NCI-H2081 treated with DMSO at 0.1 percent for 48 hours (cell line): ENCODE measurements at regions not wholly inside any gene's neighbourhood (a gene's known extent, or its start where the extent isn't known, plus 50 kb on each side); places are given as distances from the start of the nearest gene placed in this dataset.
"Not testable (repeated sequence)": the region's sequence is repeated elsewhere in the genome, so short reads cannot be mapped to it uniquely, and the experiment has no call there.

ENCODE experiments used
- DNase-seq: peaks from one replicate; lab custom pipeline; 2025; lab: John Stamatoyannopoulos, UW

DNA sequence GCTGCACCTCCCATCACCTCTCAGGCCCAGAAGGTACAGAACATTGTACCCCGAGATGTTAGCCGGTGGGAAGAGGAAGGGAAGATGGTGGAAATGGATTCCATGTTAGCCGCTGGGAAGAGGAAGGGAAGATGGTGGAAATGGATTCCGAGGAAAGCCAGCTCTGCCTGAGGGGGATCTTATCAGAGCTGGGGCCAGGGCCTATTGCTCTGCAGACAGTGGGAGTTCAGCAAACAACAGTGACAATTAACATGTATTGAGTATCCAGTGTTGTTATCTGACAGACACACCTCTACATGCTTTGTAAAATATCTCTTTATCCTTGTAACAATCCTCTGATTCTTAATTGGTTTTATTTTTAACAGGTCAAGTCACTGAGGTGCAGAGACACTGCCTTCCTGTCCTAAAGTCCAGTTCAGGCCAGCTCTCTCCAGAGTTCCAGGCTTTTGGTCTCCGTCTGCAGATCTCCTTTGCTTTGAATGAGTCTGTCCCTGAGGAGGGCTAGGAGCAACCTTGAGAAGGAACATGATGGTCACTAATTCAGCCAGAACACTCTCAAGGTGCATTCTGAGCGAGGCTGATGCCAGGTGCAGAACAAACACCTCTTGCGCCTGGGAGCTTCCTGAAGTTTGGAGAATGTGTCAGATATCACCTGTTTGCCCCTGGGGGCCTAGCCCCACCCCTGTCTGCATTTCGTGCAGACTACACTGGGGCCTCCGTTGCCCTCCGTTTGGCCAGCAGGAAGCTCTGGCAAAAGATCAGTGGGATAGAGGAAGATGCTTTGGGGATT is 82.4 kb upstream of the PODXL start:
- DNase-seq, result no peak

DNA sequence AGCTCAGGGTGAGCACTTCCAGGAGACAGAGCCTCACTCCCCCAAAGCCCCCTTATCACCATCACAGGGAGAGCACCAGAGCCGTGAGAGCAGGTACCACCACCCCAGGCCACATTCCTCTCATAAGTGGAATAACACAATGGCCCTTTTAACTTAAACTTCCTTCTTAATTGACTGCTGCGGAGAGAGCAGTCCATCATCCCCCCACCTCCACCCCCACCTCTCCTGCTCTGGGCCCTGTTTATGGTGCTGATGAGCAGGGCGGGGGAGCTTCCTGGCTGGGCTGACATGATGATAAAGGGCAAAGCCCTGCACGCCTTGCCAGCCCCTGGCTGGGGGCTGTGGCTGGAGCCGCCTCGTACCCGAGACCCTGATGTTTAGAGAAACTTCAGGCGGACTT is 81.4 kb upstream of the PODXL start:
- no peak for DNase-seq

DNA sequence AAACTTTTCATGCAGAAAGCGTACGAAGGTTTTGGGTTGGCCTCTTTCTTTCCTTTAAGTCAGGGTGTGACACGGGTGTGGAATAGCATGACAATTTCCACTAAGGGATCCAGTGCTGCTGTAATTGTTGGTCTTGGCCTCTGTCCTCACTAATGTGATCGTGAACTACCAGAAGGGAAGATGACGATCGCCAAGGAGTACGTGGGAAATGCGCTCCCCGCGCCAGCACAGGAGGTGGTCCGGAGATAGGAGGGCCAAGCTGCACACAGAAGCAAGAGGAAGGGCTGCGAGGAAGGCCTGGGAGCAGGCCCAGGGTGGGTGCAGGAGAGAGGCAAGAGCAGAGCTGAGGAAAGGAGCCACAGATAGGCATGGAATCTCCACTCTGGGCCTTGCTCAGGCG is 79.7 kb upstream of the PODXL start:
- DNase-seq, result no peak

DNA sequence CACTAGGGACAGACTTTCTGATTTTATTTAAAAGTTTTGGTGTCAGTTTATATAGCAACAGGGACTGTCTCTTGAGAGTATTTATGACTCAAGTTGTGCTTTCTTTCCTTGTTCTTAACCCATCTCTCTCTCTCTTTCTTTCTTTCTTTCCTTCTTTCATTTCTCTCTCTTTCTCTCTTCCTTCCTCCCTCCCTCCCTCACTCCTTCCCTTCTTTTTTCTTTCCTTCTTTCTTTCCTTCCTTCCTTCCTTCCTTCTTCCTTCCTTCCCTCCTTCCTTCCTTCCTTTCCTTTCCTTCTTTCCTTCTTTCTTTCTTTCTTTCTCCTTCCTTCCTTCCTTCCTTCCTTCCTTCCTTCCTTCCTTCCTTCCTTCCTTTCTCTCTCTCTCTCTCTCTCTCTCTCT is 77.8 kb upstream of the PODXL start:
- not testable (repeated sequence) for DNase-seq

DNA sequence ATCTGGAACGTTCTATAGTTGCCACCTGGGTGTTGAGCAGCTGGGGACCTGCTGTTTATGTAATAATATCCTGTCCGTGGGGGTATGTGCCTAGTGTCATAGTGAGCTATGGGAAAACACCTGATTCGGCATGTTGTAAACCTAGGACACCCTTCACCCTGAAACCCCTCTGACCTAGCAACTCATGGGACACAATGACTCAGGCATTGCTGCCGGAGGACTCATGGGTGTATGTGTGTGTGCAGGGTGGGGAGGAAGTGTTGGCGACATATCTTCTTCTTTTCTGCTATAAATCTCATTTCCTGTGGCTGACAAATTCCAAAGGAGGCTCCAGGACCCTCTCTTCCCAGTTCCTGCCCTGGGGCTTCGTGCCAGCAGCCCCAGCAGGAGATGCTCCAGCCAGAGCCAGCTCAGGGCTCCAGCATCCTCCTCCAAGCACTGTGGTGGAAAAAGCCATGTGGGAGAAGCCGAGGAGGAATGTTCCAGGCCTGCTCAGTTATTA is 77.0 kb upstream of the PODXL start:
- no peak for DNase-seq

DNA sequence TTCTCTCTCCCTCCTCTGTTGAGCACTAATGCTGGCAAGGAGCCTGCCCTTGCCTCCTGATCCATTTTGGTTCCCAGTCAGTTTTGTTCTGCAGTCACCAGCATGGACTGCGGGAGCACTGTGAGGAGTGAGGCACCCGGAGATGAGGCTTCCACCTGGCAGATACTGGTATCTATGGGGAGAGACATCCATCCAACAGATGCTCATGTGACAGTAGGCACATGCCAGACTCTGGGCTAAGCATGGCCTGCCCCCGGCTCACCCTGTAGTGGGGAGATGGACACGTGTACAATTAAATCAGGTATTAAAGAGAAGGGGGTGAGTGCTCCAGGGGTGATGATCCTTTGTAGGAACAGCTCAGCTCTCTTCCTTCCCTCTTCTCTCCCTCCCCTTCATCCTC is 74.0 kb upstream of the PODXL start:
- DNase-seq, result no peak

DNA sequence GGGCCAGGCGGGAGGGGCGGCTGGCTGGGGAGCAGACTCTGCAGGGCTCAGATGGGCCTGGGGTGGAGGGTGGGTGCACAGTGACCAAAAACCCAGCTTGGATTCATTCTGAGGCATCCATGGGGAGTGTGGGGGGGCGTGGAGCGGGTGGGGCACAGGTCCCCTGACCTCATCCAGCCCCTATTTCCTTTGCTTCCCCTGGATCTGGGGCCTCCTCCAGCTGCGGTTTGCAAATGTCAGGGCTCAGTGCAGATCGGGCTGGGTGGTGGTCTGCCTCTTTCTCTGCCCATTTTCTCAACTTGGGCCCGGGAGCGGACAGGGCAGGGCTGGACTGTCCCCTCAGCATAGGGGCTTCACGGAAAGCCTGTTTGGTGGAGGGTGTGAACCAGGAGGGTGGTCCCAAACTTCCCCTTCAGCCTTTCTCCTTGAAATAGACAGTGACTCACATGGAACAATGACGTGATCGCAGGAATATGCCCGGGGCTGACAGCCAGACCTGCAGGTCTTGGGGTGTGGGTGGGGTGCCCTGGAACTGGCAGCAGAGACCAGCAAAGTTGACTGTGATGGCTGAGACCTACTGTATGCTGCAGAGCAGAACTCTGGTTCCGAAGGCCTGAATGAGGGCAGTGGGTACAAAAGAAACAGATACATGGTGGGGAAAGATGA is 72.9 kb upstream of the PODXL start:
- DNase-seq, result no peak

DNA sequence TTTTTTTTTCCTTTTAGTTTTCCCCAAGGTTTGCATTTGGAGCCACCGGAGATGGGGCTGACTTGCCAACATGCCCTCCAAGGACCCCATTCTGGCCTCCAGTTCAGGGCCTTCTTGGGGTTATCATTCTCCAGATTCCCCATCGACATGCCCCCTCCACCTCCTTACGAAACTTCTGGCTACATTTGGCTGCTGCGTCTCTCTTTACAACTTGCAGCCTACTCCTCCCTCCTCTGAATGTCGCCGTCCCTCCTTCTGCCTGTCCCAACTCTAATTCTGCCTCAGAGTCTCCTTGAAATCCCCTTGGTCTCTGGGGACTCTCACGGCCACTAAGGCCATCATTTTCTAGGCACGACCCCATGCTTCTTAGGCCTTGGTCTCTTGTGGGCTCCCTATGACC is 72.2 kb upstream of the PODXL start:
- DNase-seq, result no peak

DNA sequence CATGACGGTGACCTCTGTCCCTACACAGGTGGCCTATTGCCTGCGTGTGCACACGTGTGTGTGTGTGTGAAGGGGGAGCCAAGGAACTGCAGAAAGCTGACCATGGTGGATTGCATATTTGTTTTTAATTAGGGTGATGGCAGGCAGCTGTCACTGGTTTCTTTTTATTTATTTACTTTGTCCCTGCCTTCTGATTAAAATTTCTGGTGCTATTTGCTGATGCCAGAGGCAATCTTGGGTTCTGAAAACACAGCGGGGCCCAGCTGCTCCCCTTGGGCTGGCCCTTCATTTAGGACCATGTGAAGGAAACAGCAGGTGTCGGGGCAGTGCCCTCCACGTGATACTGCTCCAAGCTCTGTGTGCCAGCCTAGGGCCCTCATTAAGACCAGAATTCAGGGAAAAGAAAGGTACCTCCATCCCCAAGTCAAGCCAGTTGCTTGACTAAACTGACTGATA is 71.3 kb upstream of the PODXL start:
- no peak for DNase-seq

DNA sequence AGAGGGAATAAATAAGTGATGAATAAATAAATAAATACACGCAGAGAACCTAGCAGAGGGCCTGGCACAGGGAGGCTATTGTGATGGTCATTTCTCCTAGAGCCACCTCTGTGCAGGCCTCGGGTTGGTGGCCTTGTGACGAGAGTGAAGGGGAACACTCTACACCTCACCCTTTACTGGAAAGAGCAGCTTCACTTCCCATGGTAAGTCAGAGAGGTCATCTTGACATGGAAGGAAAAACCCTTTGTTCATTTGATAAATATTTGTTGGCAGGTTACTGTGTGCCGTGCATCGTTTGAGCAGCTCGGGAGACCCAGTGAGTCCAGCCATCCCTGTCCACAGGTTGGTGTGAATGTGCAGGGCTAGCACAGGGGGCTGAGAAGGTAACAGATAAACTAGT is 70.2 kb upstream of the PODXL start:
- DNase-seq, result no peak

DNA sequence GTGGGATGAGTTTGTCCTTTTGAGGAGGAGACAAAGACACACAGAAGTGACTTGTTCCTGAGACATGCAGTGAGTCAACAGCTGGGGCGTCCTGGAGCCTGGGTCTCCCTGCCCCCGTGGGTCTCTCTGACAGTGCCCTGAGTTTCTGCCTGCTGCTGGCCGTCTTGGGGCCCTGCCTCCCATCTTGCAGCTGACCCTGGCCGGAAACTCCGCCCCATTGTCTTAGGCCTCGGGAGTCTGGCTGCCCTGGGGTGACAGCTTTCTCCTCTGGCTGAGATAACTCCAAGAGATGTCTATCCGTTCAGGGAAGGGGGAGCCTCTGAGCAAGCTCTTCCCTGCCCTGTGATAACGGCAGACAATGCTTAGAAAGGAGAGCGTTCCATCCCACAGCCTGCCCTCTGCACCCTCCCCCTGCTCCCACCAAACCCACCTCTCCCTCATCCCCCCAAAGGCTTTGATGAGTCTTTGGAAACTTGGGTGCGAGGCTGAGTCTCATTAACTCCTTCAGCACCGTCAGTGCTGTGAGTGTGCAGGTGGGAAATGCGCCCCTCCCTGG is 69.5 kb upstream of the PODXL start:
- DNase-seq, result no peak

DNA sequence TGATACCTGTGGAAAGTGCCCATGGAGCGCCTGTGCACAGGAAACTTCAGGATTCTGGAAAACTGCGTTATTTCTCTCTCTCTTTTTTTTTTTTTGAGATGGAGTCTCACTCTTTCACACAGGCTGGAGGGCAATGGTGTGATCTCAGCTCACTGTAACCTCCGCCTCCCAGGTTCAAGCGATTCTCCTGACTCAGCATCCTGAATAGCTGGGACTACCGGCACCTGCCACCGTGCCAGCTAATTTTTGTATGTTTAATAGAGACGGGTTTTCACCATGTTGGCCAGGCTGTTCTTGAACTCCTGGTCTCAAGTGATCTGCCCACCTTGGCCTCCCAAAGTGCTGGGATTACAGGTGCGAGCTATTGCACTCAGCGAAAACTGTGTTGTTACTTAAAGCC is 68.9 kb upstream of the PODXL start:
- DNase-seq, result not testable (repeated sequence)

DNA sequence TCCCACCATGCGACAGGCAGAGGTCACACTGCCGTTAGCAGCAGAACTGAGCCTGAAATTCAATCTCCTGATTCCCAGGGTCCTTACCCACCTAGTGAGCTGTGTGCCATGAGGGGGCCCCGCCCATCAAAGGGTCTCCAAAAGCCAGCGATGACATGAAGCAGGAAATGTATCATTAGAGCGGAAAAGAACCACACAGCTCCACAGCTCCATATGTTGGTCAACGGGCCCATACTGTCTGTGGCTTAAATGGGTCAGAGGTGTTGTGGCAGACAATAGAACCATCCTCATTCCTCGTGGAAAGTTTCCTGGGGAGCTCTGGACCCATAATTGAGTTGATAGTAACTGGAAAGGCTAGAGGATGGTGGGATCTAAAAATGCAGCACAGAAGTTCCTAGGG is 68.1 kb upstream of the PODXL start:
- DNase-seq, result no peak

DNA sequence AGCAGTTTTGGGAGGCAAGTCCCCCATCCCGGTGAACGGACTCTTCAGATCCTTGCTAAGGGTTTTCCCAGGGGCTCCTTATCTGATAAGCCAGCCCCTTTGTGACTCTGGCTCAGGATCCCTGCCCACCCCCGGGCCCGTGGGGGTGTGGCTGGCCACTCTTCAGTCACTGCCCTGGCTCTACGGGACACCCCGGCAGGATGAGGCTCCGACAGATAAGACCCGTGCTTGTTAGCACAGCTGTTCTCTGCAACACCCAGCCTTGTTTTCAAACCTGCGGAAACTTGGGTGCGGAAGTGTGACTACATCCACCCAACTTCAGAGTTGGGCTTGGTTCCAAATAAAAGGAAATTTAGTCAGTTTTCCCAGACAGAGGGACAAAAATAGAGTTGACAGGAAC is 66.7 kb upstream of the PODXL start:
- DNase-seq, result no peak

DNA sequence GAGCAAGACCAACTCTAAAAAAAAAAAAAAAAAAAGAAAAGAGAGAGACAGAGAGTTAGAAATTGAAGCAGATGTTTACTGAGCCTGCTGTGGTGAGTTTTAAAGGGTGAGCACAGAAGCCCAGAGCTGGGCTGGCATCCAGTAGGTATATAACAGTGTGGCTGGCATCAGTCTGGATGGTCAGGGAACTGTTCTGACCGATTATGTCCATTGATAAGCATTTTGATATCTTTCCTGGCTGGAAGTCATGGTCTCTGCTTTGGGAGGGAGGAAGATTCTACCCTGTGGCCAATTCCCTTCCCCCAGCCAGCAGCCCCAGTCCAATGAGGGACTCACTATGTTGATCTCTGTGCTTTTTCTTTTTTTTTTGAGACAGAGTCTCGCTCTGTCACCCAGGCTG is 65.2 kb upstream of the PODXL start:
- no peak for DNase-seq

DNA sequence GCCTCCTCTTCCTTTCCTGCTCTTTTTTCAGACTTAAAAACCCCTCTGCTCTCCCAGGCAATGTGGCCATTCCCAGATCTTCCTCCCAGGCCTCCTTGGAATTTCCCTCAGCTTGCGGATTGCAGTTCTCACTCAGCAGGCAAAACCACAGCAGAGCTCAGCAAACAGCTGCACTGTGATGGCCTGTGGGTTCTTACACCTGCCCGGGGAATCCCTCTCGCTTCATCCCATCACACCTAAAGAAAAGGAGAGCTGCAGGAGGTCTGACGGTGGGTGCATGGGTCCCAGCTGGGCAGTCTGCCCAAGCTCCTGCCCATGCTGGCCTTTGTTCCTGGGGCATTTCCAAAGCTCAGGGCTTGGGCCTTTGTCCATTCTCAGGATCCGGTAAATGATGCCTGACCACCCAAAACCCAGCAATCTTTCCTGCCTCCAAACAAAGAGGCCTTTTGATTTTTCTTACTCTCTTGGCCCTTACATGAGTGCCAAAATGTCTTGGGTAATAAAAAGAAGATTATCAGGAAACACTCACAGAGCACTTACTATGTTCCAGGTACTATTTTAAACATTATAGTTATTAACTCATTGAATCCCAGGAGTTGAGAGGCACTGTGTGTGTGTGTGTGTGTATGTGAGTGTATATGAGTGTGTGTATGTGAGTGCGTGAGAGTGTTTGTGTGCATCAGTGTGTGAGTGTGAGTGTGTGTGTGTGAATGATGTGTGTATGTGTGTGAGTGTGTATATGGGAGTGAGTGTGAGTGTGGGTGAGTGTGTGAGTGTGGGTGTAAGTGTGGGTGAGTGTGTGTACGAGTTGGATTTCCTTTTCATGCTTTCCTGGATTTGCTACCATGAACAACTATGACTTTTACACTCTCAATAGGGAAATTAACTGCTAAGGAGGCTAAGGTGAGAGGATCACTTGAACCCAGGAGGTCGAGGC is 64.5 kb upstream of the PODXL start:
- no peak for DNase-seq

DNA sequence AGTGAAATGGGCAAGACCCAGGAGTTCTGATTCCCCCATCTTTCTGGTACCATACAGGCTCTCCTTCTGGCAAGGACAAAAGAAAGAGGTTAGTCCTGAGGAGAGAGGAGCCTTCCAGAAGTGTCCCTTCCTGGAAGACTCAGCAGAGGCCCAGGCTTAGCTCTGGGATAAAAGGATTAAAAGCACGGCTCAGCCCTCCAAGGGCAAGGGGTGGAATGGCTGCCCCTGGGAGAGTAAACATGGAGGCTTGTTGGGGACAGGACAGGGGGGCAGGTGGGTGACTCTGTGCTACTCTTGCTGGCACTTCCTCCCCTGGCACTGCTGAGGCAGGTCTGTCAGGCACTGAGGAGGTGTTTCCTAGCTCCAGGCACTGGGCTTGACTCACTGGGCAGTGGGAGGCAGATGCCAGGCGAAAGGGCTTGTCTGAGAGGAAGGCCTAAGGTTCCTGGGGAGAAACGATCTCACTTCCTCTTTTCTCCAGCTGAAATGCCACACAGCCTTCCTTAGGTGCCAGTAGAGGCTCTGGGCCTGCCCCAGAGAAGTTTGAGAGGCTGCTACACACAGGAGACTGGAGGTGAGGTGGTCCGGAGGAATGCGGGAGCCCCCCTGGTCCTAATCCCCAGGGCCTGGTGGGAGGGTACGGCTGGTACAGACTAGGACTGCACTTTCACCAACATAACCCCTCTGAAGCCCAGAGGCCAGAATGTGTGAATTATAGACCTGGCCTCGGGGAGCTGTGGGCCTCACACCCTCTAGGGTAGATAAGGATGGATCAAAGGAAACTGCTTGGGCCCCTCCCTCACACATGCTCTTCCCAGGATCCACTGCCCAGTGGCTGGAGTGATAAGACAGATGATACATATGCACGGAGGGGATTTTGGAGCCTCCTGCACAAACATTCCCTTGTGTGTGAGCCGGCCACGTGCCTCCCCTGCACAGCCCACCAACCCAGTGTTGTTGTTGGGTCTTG is 63.2 kb upstream of the PODXL start:
- no peak for DNase-seq

DNA sequence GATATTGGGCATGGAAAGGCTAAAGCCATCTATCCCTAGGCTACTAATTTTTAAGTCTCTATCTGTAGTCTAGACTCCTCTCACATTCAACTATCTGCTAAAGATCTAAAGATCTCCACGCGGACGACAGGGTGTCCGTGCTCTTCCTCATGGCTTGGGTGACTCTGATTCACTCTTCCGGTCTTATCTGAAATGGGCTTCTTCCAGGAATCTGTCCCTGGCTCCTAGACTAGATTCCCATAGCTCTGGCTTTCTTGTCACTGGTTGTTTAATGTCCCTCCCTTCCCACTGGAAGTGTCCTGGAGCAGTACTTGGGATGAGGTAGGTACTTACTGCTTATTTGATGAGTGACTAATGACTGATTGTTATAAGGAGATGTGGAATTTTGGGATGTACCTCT is 62.0 kb upstream of the PODXL start:
- DNase-seq, result no peak

DNA sequence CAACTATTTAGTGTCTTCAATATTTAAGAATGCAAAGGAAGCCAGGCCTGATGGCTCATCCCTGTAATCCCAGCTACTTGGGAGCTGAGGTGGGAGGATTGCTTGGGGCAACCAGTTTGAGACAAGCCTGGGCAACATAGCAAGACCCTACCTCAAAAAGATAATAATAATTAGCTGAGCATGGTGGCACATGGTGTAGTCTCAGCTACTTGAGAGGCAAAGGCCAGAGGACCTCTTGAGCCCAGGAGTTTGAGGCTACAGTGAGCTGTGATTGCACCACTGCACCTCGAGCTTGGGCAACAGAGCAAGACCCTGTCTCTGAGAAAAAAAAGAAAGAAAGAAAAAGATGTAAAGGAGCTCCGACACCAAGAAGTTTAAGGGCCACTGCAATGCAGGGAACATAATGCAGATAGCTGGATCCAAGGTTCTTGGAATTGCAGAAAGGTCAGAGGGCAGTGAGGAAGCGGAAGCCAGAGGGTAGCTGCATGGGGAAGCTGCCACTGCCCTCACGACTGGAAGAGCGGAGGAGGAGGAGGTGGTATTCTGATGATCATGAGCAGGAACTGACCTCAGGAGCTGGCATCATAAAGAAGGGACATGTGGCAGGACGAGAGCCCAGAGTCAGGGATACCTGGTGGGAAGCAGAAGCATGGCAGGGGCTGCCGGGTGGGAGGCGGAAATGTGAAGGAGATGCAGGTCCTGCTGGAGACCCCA is 60.2 kb upstream of the PODXL start:
- DNase-seq, result no peak

DNA sequence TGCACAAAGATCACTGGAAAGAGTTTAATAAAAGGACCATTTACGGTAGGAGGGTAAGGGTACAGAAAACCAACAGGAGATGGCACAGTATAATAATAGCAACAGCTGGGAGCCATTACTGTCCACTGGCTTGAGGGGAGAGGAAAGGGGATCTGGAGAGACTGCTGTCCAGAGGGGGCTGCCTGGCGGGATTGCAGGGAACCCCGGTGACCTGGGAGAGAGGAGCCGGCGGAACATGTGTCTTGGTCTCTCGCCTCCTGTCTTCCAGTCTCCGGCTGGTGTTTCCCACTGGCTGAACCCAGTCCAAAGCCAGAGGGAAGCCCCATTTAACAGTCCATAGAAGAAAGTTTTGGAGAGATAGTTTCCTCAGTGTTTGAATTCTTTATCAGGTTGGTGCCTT is 57.5 kb upstream of the PODXL start:
- no peak for DNase-seq
